ENCODE measurements at regions not wholly inside any gene's neighbourhood (a gene's known extent, or its start where the extent isn't known, plus 50 kb on each side); places are given as distances from the start of the nearest gene placed in this dataset.

DNA sequence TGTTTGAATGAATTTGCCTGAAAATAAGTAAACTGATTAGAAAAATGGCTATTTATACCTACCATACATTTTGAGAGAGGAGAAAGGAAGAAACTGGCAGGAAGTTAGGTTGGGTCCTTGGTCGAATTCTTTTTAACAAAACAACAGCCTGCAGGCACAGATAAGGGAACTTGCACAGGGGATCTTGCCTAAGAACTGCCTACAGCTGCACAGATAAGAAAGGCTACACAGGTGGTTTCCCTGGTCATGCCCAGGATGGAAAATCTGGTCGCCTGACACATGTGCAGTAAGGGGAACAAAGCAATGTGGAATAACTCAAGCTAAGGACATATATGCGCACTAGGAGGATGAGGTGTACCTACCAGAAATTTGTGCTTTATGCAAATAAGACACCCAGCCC lies 732.1 kb upstream of the POT1 start:
- DNase-seq, result no peak

DNA sequence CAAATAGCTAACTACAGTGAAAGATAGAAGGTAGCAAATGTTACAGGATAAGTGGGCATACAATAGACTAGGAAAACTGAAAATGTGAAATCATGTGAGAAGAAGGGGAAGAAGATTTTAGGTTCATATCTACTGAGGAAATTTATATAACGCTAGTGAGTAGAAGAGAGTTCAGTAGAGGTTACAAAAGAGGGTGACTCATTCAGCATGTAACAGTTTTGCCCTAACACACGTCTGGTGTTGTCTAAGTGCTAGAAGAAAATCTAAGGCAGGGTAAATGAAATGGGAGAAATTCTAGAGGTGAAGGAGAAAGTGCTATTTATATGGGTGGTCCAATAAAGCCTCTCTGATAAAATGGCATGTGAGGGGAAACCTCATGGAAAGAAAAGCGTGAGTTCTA lies 731.4 kb upstream of the POT1 start:
- DNase-seq, result no peak

DNA sequence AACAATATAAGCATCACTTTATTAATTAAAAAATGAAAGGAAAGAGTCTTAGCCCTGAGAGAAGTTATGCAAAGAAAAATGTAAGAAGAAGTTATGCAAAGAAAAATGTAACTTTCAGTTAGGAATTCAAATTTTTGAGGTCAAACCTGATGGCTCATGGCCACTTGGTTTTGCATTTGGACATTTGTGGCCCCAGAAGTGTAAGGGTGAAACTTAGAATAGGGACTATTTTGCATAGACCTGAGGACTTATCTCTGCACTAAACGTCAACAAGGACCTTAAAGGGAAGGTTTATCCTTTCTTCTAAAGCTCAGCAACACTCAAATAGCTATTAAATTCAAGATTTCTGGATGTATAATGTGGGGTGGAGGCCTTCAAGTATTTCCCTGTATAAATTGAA lies 724.5 kb upstream of the POT1 start:
- no peak for DNase-seq

- DNase-seq, result no peak
Measured at GRCh38 chr7:125651823-125652528, 722.4 kb upstream of the POT1 start.

DNA sequence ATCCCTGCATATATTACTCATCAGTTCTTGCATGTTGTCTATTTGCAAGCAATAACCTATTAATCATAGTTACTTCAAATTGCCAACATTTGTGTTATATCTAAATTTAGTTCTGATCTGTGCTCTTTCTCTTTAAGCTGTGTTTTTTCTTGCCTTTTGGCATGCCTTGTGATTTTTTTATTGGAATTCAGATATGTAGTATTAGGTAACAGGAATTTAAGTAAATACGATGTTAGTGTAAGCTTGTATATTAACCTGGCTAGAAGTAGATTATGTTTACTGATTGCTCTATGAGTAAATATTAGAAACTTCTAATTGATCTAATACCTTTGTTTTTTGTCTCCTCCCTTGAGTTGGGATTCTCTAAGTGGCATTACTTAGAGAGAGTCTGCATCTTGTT lies 718.9 kb upstream of the POT1 start:
- DNase-seq, result no peak

DNA sequence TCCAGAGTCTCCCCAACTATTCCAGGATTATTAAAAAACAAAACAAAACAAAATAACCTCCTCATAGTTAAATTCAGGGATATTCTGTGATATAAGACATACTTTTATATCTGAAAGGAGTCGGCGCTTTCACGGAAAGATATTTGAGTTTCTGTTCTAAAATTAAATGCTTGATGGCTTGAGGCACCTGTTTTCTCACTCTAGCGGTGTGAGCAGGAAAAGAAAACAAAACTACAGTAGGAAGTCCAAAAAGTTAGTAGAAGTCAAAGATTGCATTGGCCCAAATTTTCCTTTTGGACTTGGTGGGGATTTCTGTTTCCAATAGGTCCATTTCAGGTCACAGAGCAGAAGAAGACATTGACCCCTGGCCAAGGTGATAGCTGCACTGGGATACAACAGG lies 716.1 kb upstream of the POT1 start:
- DNase-seq, result no peak

- no peak for DNase-seq
Measured at GRCh38 chr7:125644109-125644508, 714.5 kb upstream of the POT1 start.

GRCh38 chr7:125643302-125643701 lies 713.7 kb upstream of the POT1 start:
- no peak for DNase-seq

- DNase-seq, result no peak
Measured at GRCh38 chr7:125641884-125642283, 712.3 kb upstream of the POT1 start.

GRCh38 chr7:125636320-125636962 lies 706.8 kb upstream of the POT1 start:
- no peak for DNase-seq

DNA sequence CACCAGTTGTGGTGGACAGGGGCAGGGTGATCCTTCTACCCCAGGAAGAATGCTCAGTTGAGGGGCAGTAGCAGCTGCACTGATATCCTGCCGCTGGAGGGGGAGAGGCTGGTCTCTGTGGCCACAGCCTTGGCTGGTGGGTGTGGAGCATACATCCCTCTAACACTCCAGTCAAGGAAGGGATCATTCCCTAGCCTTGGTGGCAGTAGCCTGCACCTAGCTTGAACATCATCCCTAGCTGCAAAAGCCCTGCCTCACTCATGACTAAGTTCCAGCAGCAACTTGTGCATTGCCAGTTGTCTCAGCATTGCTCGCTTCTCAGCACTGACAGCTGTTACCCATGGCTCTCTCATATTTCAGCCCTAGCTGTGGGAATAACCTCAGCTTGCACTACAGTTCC lies 688.9 kb upstream of the POT1 start:
- no peak for DNase-seq

DNA sequence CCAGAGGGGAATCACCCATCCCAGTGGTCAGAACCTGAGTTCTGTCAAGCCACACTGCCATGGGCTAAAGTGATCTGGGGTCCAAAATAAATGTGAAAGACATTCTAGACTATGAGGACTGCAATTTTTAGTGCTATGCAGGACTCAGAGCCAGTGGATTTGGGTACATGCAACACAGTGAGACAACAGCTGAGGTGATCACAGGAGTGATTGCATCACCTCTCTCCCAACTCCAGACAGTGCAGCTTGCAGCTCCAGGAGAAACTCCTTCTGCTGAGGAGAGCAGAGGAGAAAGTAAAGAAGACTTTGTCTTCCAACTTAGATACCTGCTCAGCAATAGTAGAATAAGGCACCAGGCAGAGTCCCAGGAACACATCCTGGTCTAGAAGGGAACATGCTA lies 682.0 kb upstream of the POT1 start:
- no peak for DNase-seq

DNA sequence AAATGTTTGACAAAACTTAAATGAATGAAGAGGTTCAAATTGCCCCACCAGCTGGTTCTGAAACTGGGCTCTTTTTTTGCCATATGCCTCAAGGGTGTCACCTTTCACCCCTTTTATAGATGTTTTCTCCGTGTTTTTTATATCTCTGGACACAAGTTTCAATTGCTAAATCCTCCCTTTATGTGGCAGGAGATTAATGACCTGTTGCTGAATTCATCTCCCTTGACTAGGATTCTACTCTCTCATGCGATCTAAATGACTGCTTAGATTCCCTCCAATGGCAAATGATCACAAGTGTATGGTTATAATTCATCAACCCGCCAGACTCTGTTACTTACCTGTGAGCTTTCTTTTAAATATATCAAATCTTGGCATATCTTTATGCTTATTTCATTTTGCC lies 677.0 kb upstream of the POT1 start:
- no peak for DNase-seq

- DNase-seq, result no peak
Measured at GRCh38 chr7:125605241-125605640, 675.6 kb upstream of the POT1 start.

DNA sequence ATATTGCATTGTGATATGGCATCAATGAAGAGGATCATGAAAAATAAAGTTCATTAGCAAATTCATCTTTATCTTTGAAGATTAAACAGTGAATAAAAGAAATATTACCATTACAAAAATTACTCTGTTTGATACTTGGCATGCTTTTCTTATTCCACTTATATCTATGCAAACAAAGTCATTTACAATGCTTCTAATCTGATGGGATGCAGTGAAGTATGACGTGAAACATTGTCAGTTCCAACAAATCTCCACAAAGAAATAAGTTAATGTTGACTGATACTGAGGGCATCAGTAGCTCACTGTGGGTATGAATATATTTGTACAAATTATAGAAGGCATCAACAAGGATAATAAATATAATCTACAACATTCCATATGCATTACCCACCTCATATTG lies 672.8 kb upstream of the POT1 start:
- no peak for DNase-seq

GRCh38 chr7:125599387-125599786 lies 669.8 kb upstream of the POT1 start:
- DNase-seq, result no peak

- no peak for DNase-seq
Measured at GRCh38 chr7:125592331-125592730, 662.7 kb upstream of the POT1 start.

- DNase-seq, result no peak
Measured at GRCh38 chr7:125573126-125573525, 643.5 kb upstream of the POT1 start.

DNA sequence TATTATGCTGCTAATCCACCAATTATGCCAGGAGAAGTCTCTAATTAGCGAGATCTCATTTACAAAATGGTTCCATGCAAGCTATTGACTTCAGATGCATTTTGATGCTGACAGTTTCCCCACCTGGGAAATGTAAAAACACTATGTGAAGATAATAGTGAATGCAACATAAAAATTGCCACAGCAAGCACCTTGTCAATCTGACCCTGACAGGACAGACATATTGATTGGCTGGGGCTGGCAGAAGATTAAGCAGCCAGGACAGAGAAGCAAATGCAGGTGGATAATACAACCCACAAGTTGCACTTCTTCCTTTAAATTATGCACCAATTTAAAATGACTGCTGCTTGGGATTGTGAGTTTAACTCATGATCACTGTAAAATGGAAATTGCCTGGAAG lies 642.8 kb upstream of the POT1 start:
- no peak for DNase-seq

DNA sequence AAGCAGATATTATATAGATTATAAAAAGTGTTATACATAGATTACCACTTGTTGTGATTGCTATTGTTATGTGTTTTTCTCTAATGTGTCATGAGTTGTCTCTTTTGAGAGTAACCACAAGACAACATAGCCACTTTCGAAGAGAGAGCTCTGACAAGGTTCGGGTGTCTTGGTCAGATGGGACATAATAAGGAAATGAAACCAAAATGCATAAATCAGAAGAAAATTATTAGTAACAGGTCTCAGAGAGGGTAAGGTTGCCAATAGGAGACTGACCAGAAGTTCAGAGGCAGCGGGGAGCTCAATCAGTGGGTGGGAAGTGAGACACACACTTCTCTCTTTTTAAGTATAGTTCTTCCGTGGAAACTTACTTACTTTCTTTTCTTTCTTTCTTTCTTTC lies 639.2 kb upstream of the POT1 start:
- no peak for DNase-seq

DNA sequence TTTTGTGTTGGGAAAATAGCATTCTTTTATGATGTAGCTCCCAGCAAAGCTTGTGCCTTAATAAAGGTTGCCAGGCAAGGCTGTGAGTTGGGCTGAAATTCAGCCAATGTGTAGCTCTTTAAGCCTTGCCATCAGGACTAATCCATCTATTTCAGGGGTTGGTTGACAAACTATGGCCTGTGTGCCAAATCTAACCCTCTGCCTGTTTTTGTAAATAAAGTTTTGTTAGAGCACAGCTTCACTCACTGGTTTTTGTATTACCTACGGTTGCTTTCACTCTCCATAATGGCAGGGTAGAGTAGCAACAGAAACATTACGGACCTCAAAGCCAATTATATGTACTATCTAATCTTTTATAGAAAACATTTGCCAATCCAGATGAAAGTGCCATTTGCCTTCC lies 638.1 kb upstream of the POT1 start:
- DNase-seq, result no peak

DNA sequence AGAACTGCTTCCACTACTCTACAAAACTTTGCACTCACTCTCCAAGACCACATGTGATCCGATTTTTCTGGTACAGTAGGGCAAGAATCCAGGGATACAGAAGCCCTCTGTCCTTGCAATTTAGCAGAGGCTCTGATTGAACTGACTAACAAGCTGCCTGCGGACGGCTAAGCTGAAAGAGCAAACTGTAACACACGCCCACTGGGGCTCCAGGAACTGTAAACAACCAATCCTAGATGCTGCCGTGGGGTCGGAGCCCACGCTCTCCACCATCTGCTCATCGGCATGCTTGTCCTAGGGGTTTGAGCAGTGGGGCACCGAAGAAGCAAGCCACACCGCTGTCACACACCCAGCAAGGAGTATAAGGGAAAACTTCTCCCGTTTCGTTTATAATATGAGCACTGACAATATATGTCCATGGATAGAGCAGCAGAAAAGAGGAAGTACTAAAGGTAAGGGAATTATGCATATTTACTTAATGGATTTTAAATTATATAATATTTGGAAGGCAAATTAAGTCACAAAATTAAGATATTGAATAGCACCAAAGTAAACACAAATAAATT lies 634.4 kb upstream of the POT1 start:
- no peak for DNase-seq

- no peak for DNase-seq
Measured at GRCh38 chr7:125563557-125563956, 633.9 kb upstream of the POT1 start.

DNA sequence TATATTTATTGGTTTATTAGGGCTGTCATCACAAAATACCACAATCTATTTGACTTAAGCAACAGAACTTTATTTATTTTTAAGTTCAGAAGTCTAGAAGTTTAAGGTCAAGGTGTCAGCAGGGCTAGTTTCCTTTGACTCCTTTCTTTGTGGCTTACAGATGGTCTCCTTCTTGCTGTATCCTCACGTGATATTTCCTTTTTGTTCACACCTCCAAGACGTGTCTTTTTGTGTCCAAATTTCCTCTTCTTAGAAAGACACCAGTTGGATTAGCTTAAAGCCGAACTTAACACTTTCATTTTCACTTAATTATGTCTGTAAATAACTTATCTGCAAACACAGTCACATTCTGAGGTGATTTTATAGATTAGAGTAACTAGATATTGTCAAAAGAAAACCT lies 631.4 kb upstream of the POT1 start:
- no peak for DNase-seq

- no peak for DNase-seq
Measured at GRCh38 chr7:125559921-125560320, 630.3 kb upstream of the POT1 start.
